ENCODE measurements at regions not wholly inside any gene's neighbourhood (a gene's known extent, or its start where the extent isn't known, plus 50 kb on each side); places are given as distances from the start of the nearest gene placed in this dataset.

DNA sequence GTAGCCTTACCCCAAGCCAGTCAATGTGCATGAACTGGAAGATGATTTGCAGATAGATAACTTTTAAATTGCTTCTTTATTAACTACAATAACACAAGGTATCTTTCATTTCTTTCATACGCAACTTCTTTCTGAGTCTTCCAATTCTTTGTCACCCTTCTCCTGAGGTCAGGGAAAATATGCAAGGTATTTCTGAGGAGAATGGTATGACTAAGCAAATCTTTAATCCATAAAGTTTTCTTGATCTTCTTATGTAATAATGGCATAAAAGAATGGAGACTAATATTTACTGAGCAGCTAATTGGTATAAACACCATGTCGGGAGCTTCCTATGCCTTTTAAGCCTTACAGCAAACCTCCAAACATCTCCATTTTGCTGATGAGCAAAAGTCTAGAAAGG lies 438.9 kb downstream of the KCNJ2 start:
- no peak for DNase-seq

DNA sequence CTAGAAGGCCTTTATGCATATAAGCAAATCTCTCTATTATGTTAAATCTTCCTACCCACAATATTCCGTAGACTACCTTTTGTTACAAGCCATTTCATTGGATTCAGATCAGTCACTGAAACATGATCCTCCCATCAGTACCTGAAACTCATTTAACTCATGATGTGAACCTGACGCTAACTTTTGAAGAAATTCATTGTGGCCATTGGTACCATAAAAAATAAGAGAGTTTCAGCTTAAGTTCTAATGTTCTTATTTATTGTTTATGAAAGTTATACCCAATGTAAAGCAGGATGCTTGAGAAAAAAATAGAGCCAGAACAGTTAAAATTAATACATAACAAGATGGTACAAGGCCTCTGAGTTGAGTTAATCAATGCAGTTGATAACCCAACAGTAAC lies 439.6 kb downstream of the KCNJ2 start:
- DNase-seq = no peak

GRCh38 chr17:70609566-70609965 lies 440.2 kb downstream of the KCNJ2 start:
- DNase-seq = no peak

GRCh38 chr17:70610161-70610560 lies 440.8 kb downstream of the KCNJ2 start:
- no peak for DNase-seq

GRCh38 chr17:70613681-70614080 lies 444.3 kb downstream of the KCNJ2 start:
- DNase-seq = no peak

GRCh38 chr17:70615831-70616230 lies 446.5 kb downstream of the KCNJ2 start:
- DNase-seq = no peak

GRCh38 chr17:70618641-70619040 lies 449.3 kb downstream of the KCNJ2 start:
- no peak for DNase-seq

- no peak for DNase-seq
Measured at GRCh38 chr17:70621566-70621965, 452.2 kb downstream of the KCNJ2 start.

- peak; percentile 38 for DNase-seq
Measured at GRCh38 chr17:70622368-70623260, 453.3 kb downstream of the KCNJ2 start.

GRCh38 chr17:70624211-70624610 lies 454.9 kb downstream of the KCNJ2 start:
- no peak for DNase-seq

- DNase-seq = no peak
Measured at GRCh38 chr17:70629902-70630301, 460.6 kb downstream of the KCNJ2 start.

GRCh38 chr17:70636517-70637133 lies 467.3 kb downstream of the KCNJ2 start:
- peak; percentile 3 for DNase-seq

DNA sequence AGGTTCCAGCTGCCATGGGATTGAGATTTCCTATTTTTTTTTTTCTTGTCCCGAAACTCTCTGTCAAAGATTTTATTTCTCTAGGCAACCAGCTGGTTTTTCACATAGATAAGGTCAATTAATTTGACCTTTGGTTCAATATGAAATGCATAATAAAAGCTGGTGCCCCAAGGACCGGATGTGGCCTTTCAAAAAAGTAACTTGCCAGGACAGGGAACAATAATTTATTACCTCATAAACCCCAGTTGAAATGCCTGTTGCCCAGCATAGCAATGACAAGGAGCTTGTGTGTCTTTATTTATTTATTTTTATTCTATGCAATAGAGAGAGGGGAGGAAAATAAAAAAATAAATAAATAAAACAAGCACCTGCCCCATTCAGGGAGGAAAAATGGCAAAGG lies 472.7 kb downstream of the KCNJ2 start:
- no peak for DNase-seq

- DNase-seq = no peak
Measured at GRCh38 chr17:70644096-70644495, 474.8 kb downstream of the KCNJ2 start.

- DNase-seq = no peak
Measured at GRCh38 chr17:70646673-70647072, 477.3 kb downstream of the KCNJ2 start.

GRCh38 chr17:70648166-70648565 lies 478.8 kb downstream of the KCNJ2 start:
- DNase-seq = no peak

DNA sequence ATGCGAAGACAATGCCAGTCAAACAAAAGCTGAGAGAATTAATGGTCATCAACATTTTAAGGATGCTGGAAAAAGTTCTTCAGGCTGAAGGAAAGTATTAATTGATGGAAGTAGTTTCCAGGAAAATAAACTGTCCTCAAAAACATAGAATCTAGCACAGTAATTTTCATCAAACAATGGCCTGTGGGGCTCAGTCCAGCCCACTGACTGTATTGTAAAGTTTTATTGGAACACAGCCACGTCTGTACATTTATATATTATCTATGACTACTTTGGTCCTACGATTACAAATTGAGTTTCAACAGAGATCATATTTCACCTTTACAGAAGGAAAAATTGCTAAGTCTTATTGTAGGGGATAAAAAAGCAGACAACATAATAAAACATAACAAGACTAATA lies 484.5 kb downstream of the KCNJ2 start:
- no peak for DNase-seq

DNA sequence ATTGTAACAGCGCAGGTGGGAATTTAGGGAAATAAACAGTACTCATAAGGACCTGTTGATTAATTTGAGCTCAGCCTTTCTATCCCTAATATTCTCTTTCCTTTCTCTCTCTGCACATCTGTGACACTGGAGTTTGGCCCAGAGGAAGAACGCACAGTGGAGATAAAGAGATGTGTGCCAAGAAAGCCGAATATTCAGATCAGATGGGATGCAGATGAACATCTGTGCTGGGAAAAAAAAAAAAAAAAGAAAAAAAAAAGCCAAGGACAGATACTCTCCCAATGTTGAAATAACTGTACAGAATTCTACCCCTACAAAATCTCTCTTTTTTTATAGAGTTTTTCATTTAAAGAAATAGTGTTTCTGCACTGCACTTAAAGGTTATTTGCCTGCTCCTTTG lies 485.4 kb downstream of the KCNJ2 start:
- no peak for DNase-seq

GRCh38 chr17:70655176-70655958 lies 486.0 kb downstream of the KCNJ2 start:
- no peak for DNase-seq

GRCh38 chr17:70658317-70658716 lies 489.0 kb downstream of the KCNJ2 start:
- no peak for DNase-seq

GRCh38 chr17:70658840-70659239 lies 489.5 kb downstream of the KCNJ2 start:
- DNase-seq = no peak

GRCh38 chr17:70661342-70662222 lies 492.2 kb downstream of the KCNJ2 start:
- no peak for DNase-seq
